Mucosa of descending colon (tissue), 3 donors: ENCODE measurements at regions not wholly inside any gene's neighbourhood (a gene's known extent, or its start where the extent isn't known, plus 50 kb on each side); places are given as distances from the start of the nearest gene placed in this dataset.

Experiments
- ATAC-seq: fragments of 200-7000 bp; cut with Tn5 transposase; one replicate; pipeline ENCODE4 v1.9.1; 2020; ENCODE audit warnings: mild to moderate bottlenecking, moderate library complexity
- DNase-seq, 3 donors: peaks; one replicate each; pipeline ENCODE4 v3.0.0-alpha.2; 2020
- H3K36me3 ChIP-seq: fragments of 200-600 bp; one replicate; pipeline ENCODE4 v1.8.0; 2021; ENCODE audit warnings: low read depth, mild to moderate bottlenecking
- H3K4me1 ChIP-seq: fragments of 200-600 bp; one replicate; pipeline ENCODE4 v1.8.0; 2021; ENCODE audit warnings: low read depth, mild to moderate bottlenecking
- H3K4me3 ChIP-seq: fragments of 200-600 bp; one replicate; pipeline ENCODE4 v1.8.0; 2021; ENCODE audit warnings: mild to moderate bottlenecking
- H3K9me3 ChIP-seq: fragments of 200-600 bp; one replicate; pipeline ENCODE4 v1.8.0; 2021; ENCODE audit warnings: mild to moderate bottlenecking
- CTCF ChIP-seq: fragments of 200-600 bp; IDR thresholded peaks from one replicate; pipeline ENCODE4 v1.8.0; 2022; ENCODE audit warnings: antibody characterized with exemption, mild to moderate bottlenecking
- intact Hi-C, 2 donors: fragments of 100-400 bp; cut with DNase I in 1 of 2; cut with micrococcal nuclease in 1 of 2; formaldehyde crosslinking; loops; one replicate each; pipeline versions ENCODE4 v1.11.0 to v1.11.1; 2022; cut with DNase I, micrococcal nuclease
- donor health status: DM: no; HTN: no; CAD: no; lungs with moderate emphysema.
- donor health status: DM: no; HTN: no; CAD: no.
- donor health status: DM: no; HTN: yes; CAD: no.

DNA sequence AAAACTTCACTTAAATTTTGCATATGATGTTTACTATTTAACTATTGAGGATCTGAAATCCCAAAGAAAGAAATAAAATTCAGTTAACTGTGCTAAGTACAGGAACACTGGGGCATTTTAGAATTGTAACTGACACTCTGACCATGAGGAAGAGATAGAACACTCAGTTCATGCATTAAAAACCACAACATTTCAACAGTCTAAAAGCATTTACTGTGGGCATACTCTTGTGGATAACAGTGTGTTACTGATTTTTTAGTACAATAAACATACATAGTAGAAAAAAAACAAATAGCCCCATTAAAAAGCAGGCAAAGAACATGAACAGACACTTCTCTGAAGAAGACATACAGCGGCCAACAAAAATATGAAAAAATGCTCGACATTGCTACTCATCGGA, 1122.7 kb upstream of the PIK3C3 start:
- no peak for ATAC-seq
- intact Hi-C loops = no loop called here
- TF ChIP-seq CTCF = no peak

GRCh38 chr18:40824291-40824690, 1130.7 kb upstream of the PIK3C3 start:
- no peaks in the 10 kb centered on the region for H3K9me3 ChIP-seq
- TF ChIP-seq CTCF = no peak
- no peaks in the 10 kb centered on the region for H3K4me1 ChIP-seq
- ATAC-seq (no peak), DNase-seq (no peak)
- no peaks in the 10 kb centered on the region for H3K36me3 ChIP-seq
- intact Hi-C loops = no loop called here
- H3K4me3 ChIP-seq = no peak overlapping the region

More for the DNA sequence above, 1122.7 kb upstream of the PIK3C3 start:
- DNase-seq = no peak
- Histone ChIP-seq H3K36me3 (no peaks in the 10 kb centered on the region), H3K4me1 (no peaks in the 10 kb centered on the region), H3K4me3 (no peak overlapping the region), H3K9me3 (no peaks in the 10 kb centered on the region)

- Histone ChIP-seq H3K9me3 (no peaks in the 10 kb centered on the region), H3K4me3 (no peak overlapping the region), H3K36me3 (no peaks in the 10 kb centered on the region), H3K4me1 (no peaks in the 10 kb centered on the region)
- TF ChIP-seq CTCF = no peak
- DNase-seq (no peak), ATAC-seq (no peak)
- intact Hi-C loops = no loop called here
Observed at GRCh38 chr18:40821596-40822243, 1133.3 kb upstream of the PIK3C3 start.

GRCh38 chr18:40812981-40813515, 1142.0 kb upstream of the PIK3C3 start:
- Histone ChIP-seq H3K4me3 (no peak overlapping the region), H3K9me3 (no peaks in the 10 kb centered on the region), H3K36me3 (no peaks in the 10 kb centered on the region), H3K4me1 (no peaks in the 10 kb centered on the region)
- DNase-seq (no peak), ATAC-seq (no peak)
- TF ChIP-seq CTCF = no peak
- intact Hi-C loops = no loop called here

DNA sequence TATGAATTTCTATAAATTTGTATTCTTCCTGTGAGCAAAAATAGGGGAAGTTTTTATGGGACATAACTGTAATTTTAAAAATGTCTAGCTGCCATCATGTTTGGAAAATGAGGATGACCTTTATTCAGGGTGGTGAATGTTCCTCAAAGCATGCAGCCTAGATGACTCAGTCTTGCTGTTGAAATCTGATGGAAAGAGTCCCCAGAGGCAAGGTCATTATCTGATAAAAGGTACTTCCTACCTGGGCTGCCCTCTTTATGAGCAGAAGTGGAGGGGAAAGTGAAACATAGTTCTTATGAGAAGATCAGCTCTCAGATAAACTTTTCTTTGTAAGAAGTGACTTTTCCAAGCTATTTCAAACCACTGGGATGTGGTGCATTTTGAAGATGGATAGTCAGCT, 1144.7 kb upstream of the PIK3C3 start:
- no peak for TF ChIP-seq CTCF
- ATAC-seq (no peak), DNase-seq (no peak)
- no peak overlapping the region for H3K4me3 ChIP-seq
- no peaks in the 10 kb centered on the region for H3K9me3 ChIP-seq
- no peaks in the 10 kb centered on the region for H3K36me3 ChIP-seq
- no peaks in the 10 kb centered on the region for H3K4me1 ChIP-seq
- intact Hi-C loops = no loop called here
